ENCODE measurements at regions not wholly inside any gene's neighbourhood (a gene's known extent, or its start where the extent isn't known, plus 50 kb on each side); places are given as distances from the start of the nearest gene placed in this dataset.

DNA sequence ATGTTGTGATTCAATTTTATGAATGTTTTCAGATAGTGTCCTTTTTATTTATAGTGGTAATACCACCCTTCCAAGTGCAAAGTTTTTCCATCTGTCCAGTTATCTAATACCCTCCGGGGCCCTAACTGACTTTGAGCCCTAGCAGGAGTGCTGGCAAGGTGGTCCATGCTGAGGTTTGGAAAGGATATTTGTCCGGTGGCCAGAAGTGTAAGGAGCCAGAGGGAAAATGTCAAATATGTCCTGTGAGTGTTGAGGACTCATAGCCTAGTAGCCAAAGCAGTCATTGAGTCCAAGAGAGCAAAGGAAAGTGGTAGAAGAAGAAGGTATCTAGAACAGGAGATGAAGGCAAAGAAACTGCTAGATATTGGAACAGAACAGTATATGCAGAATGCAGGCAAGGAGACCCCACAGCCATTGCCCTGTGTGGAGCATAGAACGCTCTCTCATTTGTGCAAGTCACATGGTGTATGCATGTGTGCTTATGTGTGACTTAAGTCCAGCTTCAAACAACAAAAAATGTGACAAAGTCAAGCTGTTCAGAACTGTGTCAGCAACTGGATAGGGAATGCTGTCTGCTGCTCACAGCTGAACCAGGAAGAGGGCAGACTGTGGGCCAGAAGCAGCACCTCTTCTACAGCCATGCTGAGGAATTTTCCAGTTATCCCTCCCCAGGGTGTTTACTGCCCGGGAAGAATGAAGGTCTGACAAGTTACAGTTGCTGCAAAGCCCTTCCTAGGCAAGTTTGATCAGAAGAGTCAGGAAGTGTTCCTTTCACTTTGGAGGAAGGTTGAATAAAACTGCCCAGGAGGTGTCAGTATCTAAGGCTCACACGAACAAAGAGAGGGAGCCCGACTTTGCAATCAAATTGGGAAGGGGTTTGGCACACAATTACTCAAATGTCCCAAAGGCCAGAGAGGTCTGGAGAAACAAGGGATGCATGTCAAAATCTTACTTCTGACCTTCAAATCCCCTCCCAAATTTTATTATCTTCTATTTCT, 463.3 kb upstream of the DMAC1 start:
- DNase-seq (ENCODE audit: low read depth) = no peak

GRCh38 chr9:8261737-8262136, 462.2 kb upstream of the DMAC1 start:
- DNase-seq (ENCODE audit: low read depth) = no peak

GRCh38 chr9:8259028-8259427, 459.4 kb upstream of the DMAC1 start:
- no peak for DNase-seq (ENCODE audit: low read depth)

DNA sequence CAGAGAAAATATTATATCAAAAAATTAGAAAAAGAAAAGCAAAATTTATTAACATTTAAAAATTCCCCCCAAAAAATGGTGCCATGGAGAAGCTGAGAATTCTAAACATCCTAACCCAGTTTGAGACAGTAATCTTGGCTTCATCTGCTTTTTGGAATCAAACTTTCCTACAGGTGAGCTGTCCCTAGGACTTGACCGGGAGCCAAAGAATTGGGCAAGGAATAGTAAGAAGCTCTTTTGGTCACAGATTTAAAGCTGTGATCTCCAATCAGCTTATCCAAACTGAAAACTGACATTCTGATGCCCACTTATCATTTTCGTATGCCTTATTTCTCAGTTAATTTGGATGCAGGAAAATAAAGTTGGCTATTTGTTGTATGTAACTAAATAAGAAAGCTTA, 457.3 kb upstream of the DMAC1 start:
- DNase-seq (ENCODE audit: low read depth) = no peak

- DNase-seq (ENCODE audit: low read depth) = no peak
Measured at GRCh38 chr9:8255850-8256249, 456.3 kb upstream of the DMAC1 start.

DNA sequence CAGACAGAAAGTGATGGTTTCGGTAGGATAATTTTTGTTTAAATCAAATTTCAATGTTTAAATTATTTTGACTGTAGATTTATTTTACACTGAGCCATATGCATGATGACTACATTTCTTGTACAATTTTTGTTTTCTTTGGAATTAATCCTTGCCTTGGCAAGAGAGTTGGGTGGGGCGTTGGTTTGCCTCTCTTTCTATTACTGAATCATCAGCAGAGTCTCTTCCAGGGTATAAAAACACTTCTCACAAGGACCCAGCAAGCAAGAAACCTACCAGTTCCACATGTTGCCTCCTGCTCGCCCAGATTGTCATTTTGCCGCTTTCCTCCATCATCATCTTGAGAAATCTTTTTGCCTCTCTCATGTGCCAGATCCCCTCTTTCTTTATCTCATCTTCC, 455.0 kb upstream of the DMAC1 start:
- DNase-seq (ENCODE audit: low read depth) = no peak

- DNase-seq (ENCODE audit: low read depth) = no peak
Measured at GRCh38 chr9:8252445-8252844, 452.9 kb upstream of the DMAC1 start.

GRCh38 chr9:8251566-8251965, 452.0 kb upstream of the DMAC1 start:
- no peak for DNase-seq (ENCODE audit: low read depth)

GRCh38 chr9:8244505-8245092, 445.0 kb upstream of the DMAC1 start:
- no peak for DNase-seq (ENCODE audit: low read depth)

DNA sequence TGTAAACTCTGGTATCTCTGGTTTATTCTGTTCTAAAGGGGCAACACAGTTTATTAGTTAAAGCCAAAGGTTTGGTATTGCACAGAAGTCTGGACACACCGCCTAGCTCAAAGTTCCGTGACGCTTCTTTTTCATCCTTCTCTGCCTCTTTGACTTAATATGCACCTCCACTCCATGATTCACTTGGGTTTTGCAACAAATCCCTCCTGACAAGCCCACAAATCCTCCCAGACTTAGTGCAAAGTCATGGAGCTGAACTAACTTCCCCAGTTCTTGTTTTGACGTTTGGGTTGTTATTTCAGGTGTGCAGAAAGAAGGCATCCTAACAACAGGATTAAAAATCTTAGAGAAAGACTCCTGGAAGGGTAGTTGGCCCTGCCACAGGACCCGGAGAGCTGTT, 441.6 kb upstream of the DMAC1 start:
- no peak for DNase-seq (ENCODE audit: low read depth)

GRCh38 chr9:8237096-8237495, 437.5 kb upstream of the DMAC1 start:
- DNase-seq (ENCODE audit: low read depth) = no peak

DNA sequence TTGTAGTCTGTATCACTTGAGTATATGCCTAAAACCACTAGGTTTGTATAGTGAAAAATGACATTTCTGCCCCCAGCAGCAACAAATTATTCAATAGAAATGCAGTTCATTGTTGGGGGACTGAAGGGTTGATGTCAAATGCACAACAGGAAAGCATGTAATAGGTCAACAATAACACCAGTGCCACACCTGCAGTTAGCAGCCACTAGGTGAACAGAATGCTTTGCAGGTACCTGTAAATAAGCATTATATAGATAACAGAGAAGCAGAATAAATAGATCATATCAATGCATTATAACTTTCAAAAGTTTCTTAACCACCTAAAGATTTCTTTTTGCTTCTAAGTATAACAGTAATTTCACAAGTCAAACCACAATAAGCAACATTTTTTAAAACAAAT, 435.9 kb upstream of the DMAC1 start:
- no peak for DNase-seq (ENCODE audit: low read depth)

- no peak for DNase-seq (ENCODE audit: low read depth)
Measured at GRCh38 chr9:8234316-8234715, 434.7 kb upstream of the DMAC1 start.

DNA sequence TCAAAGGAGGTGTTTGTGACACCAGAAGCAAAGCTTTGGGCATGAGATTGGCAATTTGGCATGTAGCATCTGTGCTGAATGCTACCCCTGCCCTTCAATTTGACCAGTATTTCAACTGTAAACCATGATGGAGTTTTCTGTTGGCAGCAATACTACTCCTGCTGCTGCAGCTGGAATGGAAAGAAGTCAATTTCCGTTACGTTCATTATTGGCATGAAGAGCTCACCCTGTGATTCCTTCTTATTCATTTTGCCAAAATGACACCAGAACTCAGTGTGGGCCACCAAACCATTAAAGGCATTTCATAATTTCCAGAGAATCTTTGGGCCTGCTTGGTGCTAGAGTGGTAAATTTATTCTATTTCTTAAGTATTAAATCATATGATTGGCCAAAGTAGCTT, 433.1 kb upstream of the DMAC1 start:
- DNase-seq (ENCODE audit: low read depth) = no peak

GRCh38 chr9:8229226-8229625, 429.6 kb upstream of the DMAC1 start:
- DNase-seq (ENCODE audit: low read depth) = no peak

GRCh38 chr9:8224381-8224801, 424.8 kb upstream of the DMAC1 start:
- no peak for DNase-seq (ENCODE audit: low read depth)

- DNase-seq (ENCODE audit: low read depth) = no peak
Measured at GRCh38 chr9:8223861-8224260, 424.3 kb upstream of the DMAC1 start.

DNA sequence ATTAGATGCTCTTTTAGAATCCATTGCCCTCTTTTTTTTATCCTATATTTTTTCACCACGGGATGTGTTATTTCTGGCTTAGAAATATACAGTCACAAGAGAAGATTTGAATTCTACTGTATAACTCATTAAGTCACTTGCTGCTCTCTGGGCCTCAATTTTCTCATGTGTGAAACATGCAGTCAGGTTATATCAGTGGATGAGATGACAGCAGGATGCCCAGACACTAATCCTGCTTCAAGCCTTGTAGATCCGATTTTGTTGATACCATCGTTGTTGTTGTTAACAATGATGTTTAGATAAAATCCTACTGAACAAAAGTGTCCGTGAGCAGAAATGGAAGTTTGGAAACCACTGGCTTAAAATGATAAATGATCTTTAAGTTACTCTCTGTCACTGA, 421.9 kb upstream of the DMAC1 start:
- DNase-seq (ENCODE audit: low read depth) = no peak

- no peak for DNase-seq (ENCODE audit: low read depth)
Measured at GRCh38 chr9:8208465-8208864, 408.9 kb upstream of the DMAC1 start.

- no peak for DNase-seq (ENCODE audit: low read depth)
Measured at GRCh38 chr9:8207596-8207995, 408.0 kb upstream of the DMAC1 start.

DNA sequence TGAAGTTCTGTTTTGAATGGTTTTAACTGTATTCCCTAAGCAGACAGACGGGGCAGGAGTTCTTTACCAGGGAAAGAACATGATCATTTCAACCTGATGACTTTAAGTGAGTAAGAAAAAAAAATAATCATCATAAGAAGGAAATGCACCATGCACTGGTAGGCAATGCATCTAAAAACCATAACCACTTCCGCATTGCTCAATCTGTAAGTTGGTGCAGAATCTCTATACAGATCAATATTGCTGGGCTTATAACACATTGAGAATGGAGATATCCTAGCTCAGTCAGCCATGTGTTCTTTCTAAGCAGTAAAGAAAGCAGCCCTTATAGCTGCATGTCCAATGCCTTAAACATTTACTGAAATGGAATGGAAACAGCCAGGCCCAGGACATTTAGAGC, 407.1 kb upstream of the DMAC1 start:
- DNase-seq (ENCODE audit: low read depth) = no peak

- DNase-seq (ENCODE audit: low read depth) = no peak
Measured at GRCh38 chr9:8205576-8205975, 406.0 kb upstream of the DMAC1 start.

DNA sequence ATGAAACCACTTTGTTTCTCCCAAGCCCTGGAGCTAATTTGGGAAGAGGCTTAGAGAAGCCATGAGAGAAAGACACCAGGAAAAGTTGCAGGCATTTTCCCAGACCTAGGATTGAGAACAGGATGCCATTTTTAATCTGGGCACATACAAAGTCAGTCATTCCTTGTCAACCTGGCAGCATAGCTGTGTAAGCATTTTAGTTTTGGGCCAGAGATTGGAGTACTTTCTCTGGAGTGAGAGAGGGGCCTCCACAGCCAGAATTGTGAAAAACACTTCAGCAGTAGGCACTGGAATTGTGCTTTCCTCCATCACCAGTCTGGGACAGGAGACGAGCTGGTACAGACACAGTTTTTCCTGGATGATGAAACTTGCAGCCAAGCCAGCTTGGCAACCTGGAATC, 390.3 kb upstream of the DMAC1 start:
- no peak for DNase-seq (ENCODE audit: low read depth)

All from stimulated activated CD8-positive, alpha-beta memory T cell treated with anti-CD3 and anti-CD28 coated beads, Interleukin-4, amount 100 ng/mL, for 24 hours (primary cell).